Gastroesophageal sphincter (tissue), 3 donors: ENCODE measurements at regions not wholly inside any gene's neighbourhood (a gene's known extent, or its start where the extent isn't known, plus 50 kb on each side); places are given as distances from the start of the nearest gene placed in this dataset.

ENCODE experiments used
- CTCF ChIP-seq, 4 experiments: fragments of 200-600 bp in 2 of 4; fragments of 450-650 bp in 2 of 4; sonication (generic) in 1 of 4; IDR thresholded peaks; one replicate each; pipeline ENCODE4 v1.5.1; 2017 to 2019; ENCODE audit warnings: antibody characterized with exemption in 4 of 4, mild to moderate bottlenecking in 2 of 4, moderate library complexity in 2 of 4
- POLR2A ChIP-seq, 2 donors: fragments of 450-650 bp; IDR thresholded peaks; one replicate each; pipeline ENCODE4 v1.6.1; 2017; ENCODE audit warnings: antibody characterized with exemption in 2 of 2, mild to moderate bottlenecking in 2 of 2, moderate library complexity in 1 of 2

GRCh38 chr6:92110403-92110802, 1309.0 kb downstream of the EPHA7 start:
- TF ChIP-seq CTCF (IDR thresholded peaks at IDR 0.05) = no peak
- TF ChIP-seq POLR2A (IDR thresholded peaks at IDR 0.05) = no peak
